Colonic mucosa (tissue), 4 donors: ENCODE measurements at regions not wholly inside any gene's neighbourhood (a gene's known extent, or its start where the extent isn't known, plus 50 kb on each side); places are given as distances from the start of the nearest gene placed in this dataset.
A peak's percentile ranks its signal among the peaks of the same experiment; 100 is the strongest.

Experiments
- DNase-seq: peaks from one replicate; pipeline ENCODE4 v3.0.0-alpha.2; 2020
- H3K27ac ChIP-seq: fragments of 200-600 bp; one replicate; pipeline ENCODE4 v1.8.0; 2021
- H3K27me3 ChIP-seq: fragments of 200-600 bp; one replicate; pipeline ENCODE4 v1.8.0; 2021
- H3K36me3 ChIP-seq: fragments of 200-600 bp; one replicate; pipeline ENCODE4 v1.8.0; 2021
- H3K4me1 ChIP-seq: fragments of 200-600 bp; one replicate; pipeline ENCODE4 v1.8.0; 2021; ENCODE audit warnings: mild to moderate bottlenecking
- H3K4me3 ChIP-seq: fragments of 200-600 bp; one replicate; pipeline ENCODE4 v1.8.0; 2021
- H3K9ac ChIP-seq, 2 donors: one replicate each; pipeline ENCODE4 v1.7.0; 2013; ENCODE audit warnings: control low read depth in 2 of 2, low read depth in 2 of 2, low read length in 2 of 2
- H3K9me3 ChIP-seq: fragments of 200-600 bp; one replicate; pipeline ENCODE4 v1.8.0; 2021
- intact Hi-C: fragments of 100-400 bp; cut with DNase I; formaldehyde crosslinking; loops from one replicate; pipeline ENCODE4 v1.14.1; 2022
- TF ChIP-seq, protein P1 (sequence below): fragments of 200-600 bp; IDR thresholded peaks from one replicate; pipeline ENCODE4 v1.8.0; 2022; ENCODE audit warnings: antibody characterized with exemption, mild to moderate bottlenecking
- donor health status: healthy.
- donor health status: DM: no; HTN: no; CAD: no.
- donor health status: DM: no; HTN: no; CAD: no.

GRCh38 chr5:159765135-159765433 lies 151.2 kb upstream of the ADRA1B start:
- intact Hi-C loops: no loop called here
- Histone ChIP-seq H3K4me1 (no peaks in the 10 kb centered on the region), H3K4me3 (no peak overlapping the region), H3K27ac (no peak overlapping the region), H3K36me3 (no peaks in the 10 kb centered on the region), H3K9ac (no peak overlapping the region), H3K27me3 (no peaks in the 10 kb centered on the region), H3K9me3 (no peaks in the 10 kb centered on the region)
- TF ChIP-seq, protein P1, sequence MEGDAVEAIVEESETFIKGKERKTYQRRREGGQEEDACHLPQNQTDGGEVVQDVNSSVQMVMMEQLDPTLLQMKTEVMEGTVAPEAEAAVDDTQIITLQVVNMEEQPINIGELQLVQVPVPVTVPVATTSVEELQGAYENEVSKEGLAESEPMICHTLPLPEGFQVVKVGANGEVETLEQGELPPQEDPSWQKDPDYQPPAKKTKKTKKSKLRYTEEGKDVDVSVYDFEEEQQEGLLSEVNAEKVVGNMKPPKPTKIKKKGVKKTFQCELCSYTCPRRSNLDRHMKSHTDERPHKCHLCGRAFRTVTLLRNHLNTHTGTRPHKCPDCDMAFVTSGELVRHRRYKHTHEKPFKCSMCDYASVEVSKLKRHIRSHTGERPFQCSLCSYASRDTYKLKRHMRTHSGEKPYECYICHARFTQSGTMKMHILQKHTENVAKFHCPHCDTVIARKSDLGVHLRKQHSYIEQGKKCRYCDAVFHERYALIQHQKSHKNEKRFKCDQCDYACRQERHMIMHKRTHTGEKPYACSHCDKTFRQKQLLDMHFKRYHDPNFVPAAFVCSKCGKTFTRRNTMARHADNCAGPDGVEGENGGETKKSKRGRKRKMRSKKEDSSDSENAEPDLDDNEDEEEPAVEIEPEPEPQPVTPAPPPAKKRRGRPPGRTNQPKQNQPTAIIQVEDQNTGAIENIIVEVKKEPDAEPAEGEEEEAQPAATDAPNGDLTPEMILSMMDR: no peak
- DNase-seq: no peak

- TF ChIP-seq, protein P1: no peak
- intact Hi-C loops: no loop called here
- Histone ChIP-seq H3K36me3 (no peaks in the 10 kb centered on the region), H3K4me3 (no peak overlapping the region), H3K4me1 (no peaks in the 10 kb centered on the region), H3K9me3 (no peaks in the 10 kb centered on the region), H3K9ac (no peak overlapping the region), H3K27ac (no peak overlapping the region), H3K27me3 (no peaks in the 10 kb centered on the region)
- DNase-seq: no peak
Measured at GRCh38 chr5:159765760-159766517, 150.3 kb upstream of the ADRA1B start.

GRCh38 chr5:159768243-159768642 lies 148.0 kb upstream of the ADRA1B start:
- intact Hi-C loops: no loop called here
- Histone ChIP-seq H3K4me1 (no peaks in the 10 kb centered on the region), H3K9ac (no peak overlapping the region), H3K36me3 (no peaks in the 10 kb centered on the region), H3K9me3 (no peaks in the 10 kb centered on the region), H3K4me3 (no peak overlapping the region), H3K27ac (no peak overlapping the region), H3K27me3 (no peaks in the 10 kb centered on the region)
- no peak for DNase-seq
- TF ChIP-seq, protein P1: no peak

DNA sequence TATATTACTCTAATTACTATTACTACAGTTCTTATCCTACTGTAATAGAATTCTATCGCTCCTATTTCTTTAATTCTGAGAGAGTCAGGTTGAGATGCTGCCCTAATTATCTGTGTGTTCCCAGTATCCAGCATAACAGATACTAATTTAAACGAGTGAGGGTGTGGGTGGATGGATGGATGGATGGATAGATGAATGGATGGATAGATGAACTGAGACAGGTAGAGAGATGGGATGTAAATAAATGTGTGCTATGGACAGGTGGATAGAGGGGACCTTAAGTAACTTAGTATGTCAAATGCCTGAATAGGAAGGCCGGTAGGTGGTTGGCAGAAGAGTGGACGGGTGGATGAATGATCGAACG lies 143.6 kb upstream of the ADRA1B start:
- no peak for DNase-seq
- TF ChIP-seq, protein P1: no peak
- H3K4me3 ChIP-seq: no peak overlapping the region
- no peaks in the 10 kb centered on the region for H3K27me3 ChIP-seq
- no peaks in the 10 kb centered on the region for H3K9me3 ChIP-seq
- no peak overlapping the region for H3K9ac ChIP-seq
- H3K4me1 ChIP-seq: no peaks in the 10 kb centered on the region
- H3K36me3 ChIP-seq: no peaks in the 10 kb centered on the region
- H3K27ac ChIP-seq: no peak overlapping the region
- intact Hi-C loops: no loop called here

GRCh38 chr5:159773062-159773924 lies 143.0 kb upstream of the ADRA1B start:
- Histone ChIP-seq H3K9me3 (no peaks in the 10 kb centered on the region), H3K27ac (no peak overlapping the region), H3K27me3 (no peaks in the 10 kb centered on the region), H3K4me3 (peak overlapping the region; percentile 17), H3K36me3 (no peaks in the 10 kb centered on the region), H3K4me1 (no peaks in the 10 kb centered on the region), H3K9ac (no peak overlapping the region)
- DNase-seq: peak; percentile 30
- intact Hi-C loops: no loop called here
- TF ChIP-seq, protein P1: no peak
